Astrocyte (in vitro differentiated cells and primary cell): ENCODE measurements at regions not wholly inside any gene's neighbourhood (a gene's known extent, or its start where the extent isn't known, plus 50 kb on each side); places are given as distances from the start of the nearest gene placed in this dataset.

Experiments
- DNase-seq: peaks from one replicate; pipeline ENCODE4 v3.0.0-alpha.2; 2010; ENCODE audit warnings: low read depth
- FAIRE-seq: peaks from 2 replicates; lab custom pipeline; 2011; peaks lifted over from hg19 to GRCh38; lab: Jason Lieb, UNC
- H2AFZ ChIP-seq: 2 replicates; pipeline ENCODE4 v1.6.0; 2012; ENCODE audit warnings: low read depth, low read length, inconsistent platforms
- H3K27ac ChIP-seq: 2 replicates; pipeline ENCODE4 v1.5.1; 2011; ENCODE audit warnings: low read depth, low read length, inconsistent platforms
- H3K27me3 ChIP-seq: 2 replicates; pipeline ENCODE4 v1.6.0; 2011; ENCODE audit warnings: low read length, inconsistent platforms; ENCODE audit not compliant: insufficient read depth
- H3K36me3 ChIP-seq: 2 replicates; pipeline ENCODE4 v1.5.1; 2011; ENCODE audit warnings: low read length, inconsistent platforms; ENCODE audit not compliant: insufficient read depth
- H3K4me1 ChIP-seq: 2 replicates; pipeline ENCODE4 v1.5.1; 2011; ENCODE audit warnings: low read length, inconsistent platforms; ENCODE audit not compliant: insufficient read depth
- H3K4me2 ChIP-seq: 2 replicates; pipeline ENCODE4 v1.6.0; 2012; ENCODE audit warnings: low read length, inconsistent platforms
- H3K4me3 ChIP-seq: 2 replicates; pipeline ENCODE4 v1.5.1; 2011; ENCODE audit warnings: low read depth, mild to moderate bottlenecking, low read length, inconsistent platforms; ENCODE audit not compliant: insufficient read depth
- H3K79me2 ChIP-seq: 2 replicates; pipeline ENCODE4 v1.6.0; 2012; ENCODE audit warnings: mild to moderate bottlenecking, low read length, inconsistent platforms; ENCODE audit not compliant: insufficient read depth
- H3K9ac ChIP-seq: 2 replicates; pipeline ENCODE4 v1.6.0; 2012; ENCODE audit warnings: mild to moderate bottlenecking, low read length, inconsistent platforms
- H3K9me3 ChIP-seq: 2 replicates; pipeline ENCODE4 v1.5.1; 2012; ENCODE audit warnings: low read depth, mild to moderate bottlenecking, low read length, inconsistent platforms; ENCODE audit not compliant: insufficient read depth
- H4K20me1 ChIP-seq: 2 replicates; pipeline ENCODE4 v1.6.0; 2012; ENCODE audit warnings: low read length, inconsistent platforms; ENCODE audit not compliant: insufficient read depth
- H3K27ac Mint-ChIP-seq: one replicate; pipeline ENCODE4 v1.8.0; 2021; ENCODE audit warnings: mild to moderate bottlenecking, mixed read lengths; ENCODE audit not compliant: unreplicated experiment
- H3K27me3 Mint-ChIP-seq: one replicate; pipeline ENCODE4 v1.8.0; 2021; ENCODE audit warnings: low read depth, mixed read lengths; ENCODE audit not compliant: unreplicated experiment
- H3K36me3 Mint-ChIP-seq: one replicate; pipeline ENCODE4 v1.8.0; 2021; ENCODE audit warnings: low read depth, mixed read lengths; ENCODE audit not compliant: unreplicated experiment
- H3K4me1 Mint-ChIP-seq: one replicate; pipeline ENCODE4 v1.8.0; 2021; ENCODE audit warnings: low read depth, mixed read lengths; ENCODE audit not compliant: unreplicated experiment
- H3K4me3 Mint-ChIP-seq: one replicate; pipeline ENCODE4 v1.8.0; 2021; ENCODE audit warnings: mild to moderate bottlenecking, moderate library complexity, mixed read lengths; ENCODE audit not compliant: unreplicated experiment
- H3K9me3 Mint-ChIP-seq: one replicate; pipeline ENCODE4 v1.8.0; 2021; ENCODE audit warnings: mild to moderate bottlenecking, mixed read lengths; ENCODE audit not compliant: unreplicated experiment
- EZH2 ChIP-seq: IDR thresholded peaks from 2 replicates; pipeline ENCODE4 v1.6.1; 2012; ENCODE audit warnings: mild to moderate bottlenecking, low read length, inconsistent platforms; ENCODE audit not compliant: insufficient read depth
- TF ChIP-seq, protein P1 (sequence below): IDR thresholded peaks from 2 replicates; pipeline ENCODE4 v1.5.1; 2011; ENCODE audit warnings: low read depth, mild to moderate bottlenecking, inconsistent platforms, low read length, moderate library complexity; ENCODE audit not compliant: insufficient read depth

- Histone ChIP-seq H3K4me3 (no peak overlapping the region), H3K27me3 (no peaks in the 10 kb centered on the region), H3K27ac (no peak overlapping the region), H2AFZ (no peak overlapping the region), H3K79me2 (no peaks in the 10 kb centered on the region), H3K9ac (no peak overlapping the region), H3K4me2 (no peak overlapping the region), H4K20me1 (no peaks in the 10 kb centered on the region), H3K36me3 (no peaks in the 10 kb centered on the region), H3K4me1 (peaks cover 19% of the 10 kb centered on the region), H3K9me3 (no peaks in the 10 kb centered on the region)
- Mint-ChIP-seq H3K4me3 (no peak overlapping the region), H3K9me3 (no peaks in the 10 kb centered on the region), H3K27ac (no peak overlapping the region), H3K36me3 (no peaks in the 10 kb centered on the region), H3K4me1 (peaks cover 31% of the 10 kb centered on the region), H3K27me3 (no peaks in the 10 kb centered on the region)
- no peak for DNase-seq
- FAIRE-seq = no peak
- no peak for TF ChIP-seq EZH2
- TF ChIP-seq, protein P1, sequence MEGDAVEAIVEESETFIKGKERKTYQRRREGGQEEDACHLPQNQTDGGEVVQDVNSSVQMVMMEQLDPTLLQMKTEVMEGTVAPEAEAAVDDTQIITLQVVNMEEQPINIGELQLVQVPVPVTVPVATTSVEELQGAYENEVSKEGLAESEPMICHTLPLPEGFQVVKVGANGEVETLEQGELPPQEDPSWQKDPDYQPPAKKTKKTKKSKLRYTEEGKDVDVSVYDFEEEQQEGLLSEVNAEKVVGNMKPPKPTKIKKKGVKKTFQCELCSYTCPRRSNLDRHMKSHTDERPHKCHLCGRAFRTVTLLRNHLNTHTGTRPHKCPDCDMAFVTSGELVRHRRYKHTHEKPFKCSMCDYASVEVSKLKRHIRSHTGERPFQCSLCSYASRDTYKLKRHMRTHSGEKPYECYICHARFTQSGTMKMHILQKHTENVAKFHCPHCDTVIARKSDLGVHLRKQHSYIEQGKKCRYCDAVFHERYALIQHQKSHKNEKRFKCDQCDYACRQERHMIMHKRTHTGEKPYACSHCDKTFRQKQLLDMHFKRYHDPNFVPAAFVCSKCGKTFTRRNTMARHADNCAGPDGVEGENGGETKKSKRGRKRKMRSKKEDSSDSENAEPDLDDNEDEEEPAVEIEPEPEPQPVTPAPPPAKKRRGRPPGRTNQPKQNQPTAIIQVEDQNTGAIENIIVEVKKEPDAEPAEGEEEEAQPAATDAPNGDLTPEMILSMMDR = no peak
Observed at GRCh38 chr18:25739376-25739775, 351.0 kb downstream of the SS18 start.

- peak; percentile 98 for DNase-seq
- H3K27ac ChIP-seq = peak overlapping the region; percentile 66
- peaks cover 2% of the 10 kb centered on the region for H3K27me3 Mint-ChIP-seq
Observed at GRCh38 chr18:25737710-25738311, 352.6 kb downstream of the SS18 start.

DNA sequence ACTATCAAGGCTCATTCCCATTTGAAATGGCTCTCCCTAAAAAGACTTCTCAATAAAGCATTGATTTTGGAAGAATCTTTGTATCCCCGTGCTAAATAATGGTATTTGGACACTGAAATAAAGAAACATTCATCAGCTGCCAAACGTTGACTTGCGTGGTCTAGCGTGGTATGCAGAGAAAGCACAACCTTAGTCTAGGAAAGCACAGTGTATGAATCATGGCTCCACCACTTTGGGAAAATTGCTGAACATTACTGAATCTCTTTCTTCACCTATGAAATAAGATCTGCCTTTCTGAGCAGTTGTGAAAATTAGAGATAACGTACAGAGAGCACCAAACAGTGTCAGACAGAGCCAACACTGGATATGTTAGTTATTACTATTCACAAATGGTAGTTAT lies 353.9 kb downstream of the SS18 start:
- Histone ChIP-seq H3K9ac (peak overlapping the region; percentile 6), H3K36me3 (no peaks in the 10 kb centered on the region), H3K9me3 (no peaks in the 10 kb centered on the region), H3K27ac (peak overlapping the region; percentile 66), H4K20me1 (no peaks in the 10 kb centered on the region), H3K79me2 (no peaks in the 10 kb centered on the region), H3K4me1 (peaks cover 19% of the 10 kb centered on the region), H2AFZ (no peak overlapping the region), H3K4me3 (no peak overlapping the region), H3K4me2 (peak overlapping the region; percentile 34), H3K27me3 (no peaks in the 10 kb centered on the region)
- Mint-ChIP-seq H3K9me3 (no peaks in the 10 kb centered on the region), H3K27ac (peak overlapping the region; percentile 97), H3K36me3 (no peaks in the 10 kb centered on the region), H3K27me3 (peaks cover 3% of the 10 kb centered on the region), H3K4me1 (peaks cover 31% of the 10 kb centered on the region), H3K4me3 (no peak overlapping the region)
- TF ChIP-seq, protein P1 = no peak
- no peak for TF ChIP-seq EZH2
- DNase-seq (peak; percentile 81), FAIRE-seq (no peak)

More at GRCh38 chr18:25737710-25738311, 352.6 kb downstream of the SS18 start:
- no peaks in the 10 kb centered on the region for H4K20me1 ChIP-seq
- H3K9me3 ChIP-seq = no peaks in the 10 kb centered on the region
- FAIRE-seq = peak; percentile 76
- no peak overlapping the region for H3K4me3 ChIP-seq
- H3K4me2 ChIP-seq = peak overlapping the region; percentile 34
- Mint-ChIP-seq H3K4me3 (no peak overlapping the region), H3K36me3 (no peaks in the 10 kb centered on the region), H3K27ac (peak overlapping the region; percentile 97), H3K9me3 (no peaks in the 10 kb centered on the region), H3K4me1 (peaks cover 31% of the 10 kb centered on the region)
- no peak overlapping the region for H2AFZ ChIP-seq
- H3K36me3 ChIP-seq = no peaks in the 10 kb centered on the region
- H3K79me2 ChIP-seq = no peaks in the 10 kb centered on the region
- peak overlapping the region; percentile 20 for H3K9ac ChIP-seq
- H3K4me1 ChIP-seq = peaks cover 19% of the 10 kb centered on the region
- TF ChIP-seq, protein P1 = no peak
- no peak for TF ChIP-seq EZH2
- H3K27me3 ChIP-seq = no peaks in the 10 kb centered on the region
